ENCODE measurements at regions not wholly inside any gene's neighbourhood (a gene's known extent, or its start where the extent isn't known, plus 50 kb on each side); places are given as distances from the start of the nearest gene placed in this dataset.
"Not testable (repeated sequence)": the region's sequence is repeated elsewhere in the genome, so short reads cannot be mapped to it uniquely, and the experiment has no call there.

GRCh38 chr2:113386780-113387433 lies 50.6 kb upstream of the ZNG1B start:
- H3K27ac ChIP-seq (ENCODE audit: low read depth in 1 of 2, low read length in 2 of 2); H3K27ac Mint-ChIP-seq; H3K9me3 ChIP-seq (ENCODE audit: control insufficient read depth in 1 of 2, insufficient read depth in 1 of 2, low read length in 2 of 2); H3K36me3 Mint-ChIP-seq (ENCODE audit: low read depth); DNase-seq; H3K4me3 Mint-ChIP-seq; POLR2A ChIA-PET; H3K36me3 ChIP-seq (ENCODE audit: insufficient read depth, low read length); H3K4me1 ChIP-seq (ENCODE audit: insufficient read depth, low read length); ATAC-seq (ENCODE audit: poor library complexity); H3K9me3 Mint-ChIP-seq; CTCF ChIA-PET; H3K27me3 ChIP-seq (ENCODE audit: control insufficient read depth in 1 of 2, insufficient read depth in 2 of 2, low read length in 2 of 2); H3K4me3 ChIP-seq (ENCODE audit: low read length): not testable (repeated sequence)
- intact Hi-C loops (cut with DNase I, micrococcal nuclease): loop anchor here in 1 of 2 experiments (5.0 to 10.0 kb wide), 2 partner anchors 140 to 402 kb away; no protein-coding TSS in a partner anchor
- Mint-ChIP-seq H3K27me3 (peaks cover 10% of the 10 kb centered on the region), H3K4me1 (ENCODE audit: low read depth) (peaks cover 10% of the 10 kb centered on the region)

- POLR2A ChIA-PET; CTCF ChIA-PET; H3K9me3 ChIP-seq (ENCODE audit: control insufficient read depth in 1 of 2, insufficient read depth in 1 of 2, low read length in 2 of 2); H3K27me3 ChIP-seq (ENCODE audit: control insufficient read depth in 1 of 2, insufficient read depth in 2 of 2, low read length in 2 of 2); H3K27ac Mint-ChIP-seq; H3K4me3 Mint-ChIP-seq; H3K4me3 ChIP-seq (ENCODE audit: low read length); H3K36me3 Mint-ChIP-seq (ENCODE audit: low read depth); H3K4me1 Mint-ChIP-seq (ENCODE audit: low read depth); H3K9me3 Mint-ChIP-seq; ATAC-seq (ENCODE audit: poor library complexity); H3K4me1 ChIP-seq (ENCODE audit: insufficient read depth, low read length); H3K27ac ChIP-seq (ENCODE audit: low read depth in 1 of 2, low read length in 2 of 2); H3K36me3 ChIP-seq (ENCODE audit: insufficient read depth, low read length); DNase-seq: not testable (repeated sequence)
- intact Hi-C loops (cut with DNase I, micrococcal nuclease): loop anchor here in 1 of 2 experiments (10.0 kb wide), 1 partner anchor 395 kb away; no protein-coding TSS in a partner anchor
- H3K27me3 Mint-ChIP-seq: peaks cover 17% of the 10 kb centered on the region
Measured at GRCh38 chr2:113379621-113380020, 57.9 kb upstream of the ZNG1B start.

DNA sequence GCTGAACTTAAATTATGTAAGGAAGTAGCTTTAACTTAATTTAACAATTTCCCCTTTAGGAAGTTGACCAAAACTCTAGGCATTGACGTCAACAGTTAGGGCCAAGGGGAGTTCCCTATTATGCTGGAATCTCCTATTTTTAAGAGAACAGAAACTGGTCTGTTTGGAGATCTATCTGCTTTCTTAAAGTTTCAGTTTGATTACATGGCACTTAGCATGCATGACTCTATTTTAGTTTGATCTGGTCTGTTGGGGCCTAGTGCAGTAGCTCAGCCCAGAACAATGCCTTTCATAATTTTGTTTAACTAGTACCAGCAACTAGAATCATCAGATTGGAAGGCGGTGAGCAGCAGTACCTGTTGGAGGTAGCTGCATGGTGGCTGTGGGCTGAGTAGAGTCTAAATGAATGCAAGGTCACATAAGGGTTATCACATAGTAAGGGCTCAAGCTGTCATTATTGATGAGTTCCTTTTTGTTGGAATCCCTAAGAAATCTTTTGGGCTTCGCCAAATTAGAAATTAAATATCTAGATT lies 60.5 kb upstream of the ZNG1B start:
- Histone ChIP-seq H3K4me1 (ENCODE audit: insufficient read depth, low read length) (no peaks in the 10 kb centered on the region), H3K27ac (ENCODE audit: low read depth in 1 of 2, low read length in 2 of 2) (no peak overlapping the region), H3K4me3 (ENCODE audit: low read length) (no peak overlapping the region), H3K9me3 (ENCODE audit: control insufficient read depth in 1 of 2, insufficient read depth in 1 of 2, low read length in 2 of 2) (no peaks in the 10 kb centered on the region), H3K27me3 (ENCODE audit: control insufficient read depth in 1 of 2, insufficient read depth in 2 of 2, low read length in 2 of 2) (no peaks in the 10 kb centered on the region), H3K36me3 (ENCODE audit: insufficient read depth, low read length) (no peaks in the 10 kb centered on the region)
- Mint-ChIP-seq H3K36me3 (ENCODE audit: low read depth) (no peaks in the 10 kb centered on the region), H3K27ac (no peak overlapping the region), H3K9me3 (no peaks in the 10 kb centered on the region), H3K4me1 (ENCODE audit: low read depth) (no peaks in the 10 kb centered on the region), H3K27me3 (peaks cover 7% of the 10 kb centered on the region), H3K4me3 (no peak overlapping the region)
- intact Hi-C loops (cut with DNase I, micrococcal nuclease): no loop called here
- CTCF ChIA-PET: interaction anchor here (1.2 to 1.6 kb wide), 2 partner anchors 13 to 128 kb away, joined by 3 to 5 read pairs; no protein-coding TSS in a partner anchor
- POLR2A ChIA-PET: no interaction called here
- ATAC-seq (ENCODE audit: poor library complexity): no peak
- peak in 3 of 14 experiments; percentile 19 to 57 (median 46) for DNase-seq
- TF ChIP-seq, protein P1, sequence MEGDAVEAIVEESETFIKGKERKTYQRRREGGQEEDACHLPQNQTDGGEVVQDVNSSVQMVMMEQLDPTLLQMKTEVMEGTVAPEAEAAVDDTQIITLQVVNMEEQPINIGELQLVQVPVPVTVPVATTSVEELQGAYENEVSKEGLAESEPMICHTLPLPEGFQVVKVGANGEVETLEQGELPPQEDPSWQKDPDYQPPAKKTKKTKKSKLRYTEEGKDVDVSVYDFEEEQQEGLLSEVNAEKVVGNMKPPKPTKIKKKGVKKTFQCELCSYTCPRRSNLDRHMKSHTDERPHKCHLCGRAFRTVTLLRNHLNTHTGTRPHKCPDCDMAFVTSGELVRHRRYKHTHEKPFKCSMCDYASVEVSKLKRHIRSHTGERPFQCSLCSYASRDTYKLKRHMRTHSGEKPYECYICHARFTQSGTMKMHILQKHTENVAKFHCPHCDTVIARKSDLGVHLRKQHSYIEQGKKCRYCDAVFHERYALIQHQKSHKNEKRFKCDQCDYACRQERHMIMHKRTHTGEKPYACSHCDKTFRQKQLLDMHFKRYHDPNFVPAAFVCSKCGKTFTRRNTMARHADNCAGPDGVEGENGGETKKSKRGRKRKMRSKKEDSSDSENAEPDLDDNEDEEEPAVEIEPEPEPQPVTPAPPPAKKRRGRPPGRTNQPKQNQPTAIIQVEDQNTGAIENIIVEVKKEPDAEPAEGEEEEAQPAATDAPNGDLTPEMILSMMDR (IDR thresholded peaks at IDR 0.05): no peak

GRCh38 chr2:113376253-113376912 lies 61.1 kb upstream of the ZNG1B start:
- CTCF ChIA-PET: interaction anchor here (1.2 to 1.6 kb wide), 2 partner anchors 14 to 127 kb away, joined by 3 to 5 read pairs; no protein-coding TSS in a partner anchor
- no peaks in the 10 kb centered on the region for H3K36me3 ChIP-seq (ENCODE audit: insufficient read depth, low read length)
- Mint-ChIP-seq H3K36me3 (ENCODE audit: low read depth) (no peaks in the 10 kb centered on the region), H3K9me3 (no peaks in the 10 kb centered on the region), H3K27ac (no peak overlapping the region), H3K27me3 (peaks cover 7% of the 10 kb centered on the region), H3K4me3 (no peak overlapping the region), H3K4me1 (ENCODE audit: low read depth) (no peaks in the 10 kb centered on the region)
- TF ChIP-seq, protein P1 (IDR thresholded peaks at IDR 0.05): no peak
- no peaks in the 10 kb centered on the region for H3K27me3 ChIP-seq (ENCODE audit: control insufficient read depth in 1 of 2, insufficient read depth in 2 of 2, low read length in 2 of 2)
- ATAC-seq (ENCODE audit: poor library complexity) (no peak), DNase-seq (peak in 1 of 14 experiments; percentile 15)
- no peaks in the 10 kb centered on the region for H3K9me3 ChIP-seq (ENCODE audit: control insufficient read depth in 1 of 2, insufficient read depth in 1 of 2, low read length in 2 of 2)
- no peaks in the 10 kb centered on the region for H3K4me1 ChIP-seq (ENCODE audit: insufficient read depth, low read length)
- no peak overlapping the region for H3K4me3 ChIP-seq (ENCODE audit: low read length)
- H3K27ac ChIP-seq (ENCODE audit: low read depth in 1 of 2, low read length in 2 of 2): no peak overlapping the region
- intact Hi-C loops (cut with DNase I, micrococcal nuclease): no loop called here
- POLR2A ChIA-PET: no interaction called here

DNA sequence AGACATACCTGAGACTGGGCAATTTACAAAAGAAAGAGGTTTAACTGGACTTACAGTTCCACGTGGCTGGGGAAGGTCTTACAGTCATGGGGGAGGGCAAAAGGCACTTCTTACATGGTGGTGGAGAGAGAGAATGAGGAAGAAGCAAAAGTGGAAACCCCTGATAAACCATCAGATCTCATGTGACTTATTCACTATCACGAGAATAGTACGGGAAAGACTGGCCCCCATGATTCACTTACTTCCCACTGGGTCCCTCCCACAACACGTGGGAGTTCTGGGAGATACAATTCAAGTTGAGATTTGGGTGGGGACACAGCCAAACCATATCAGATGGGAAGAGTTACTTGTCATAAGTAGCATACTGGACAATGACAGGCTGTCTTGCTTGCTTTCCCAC lies 62.6 kb upstream of the ZNG1B start:
- peak in 2 of 14 experiments; percentile 45 to 58 for DNase-seq
- H3K36me3 Mint-ChIP-seq (ENCODE audit: low read depth); H3K4me3 ChIP-seq (ENCODE audit: low read length); H3K27ac ChIP-seq (ENCODE audit: low read depth in 1 of 2, low read length in 2 of 2); H3K9me3 Mint-ChIP-seq; H3K27me3 ChIP-seq (ENCODE audit: control insufficient read depth in 1 of 2, insufficient read depth in 2 of 2, low read length in 2 of 2); H3K36me3 ChIP-seq (ENCODE audit: insufficient read depth, low read length); H3K4me1 ChIP-seq (ENCODE audit: insufficient read depth, low read length); H3K27ac Mint-ChIP-seq; POLR2A ChIA-PET; H3K4me3 Mint-ChIP-seq; CTCF ChIA-PET; H3K4me1 Mint-ChIP-seq (ENCODE audit: low read depth); H3K9me3 ChIP-seq (ENCODE audit: control insufficient read depth in 1 of 2, insufficient read depth in 1 of 2, low read length in 2 of 2); intact Hi-C loops (cut with DNase I, micrococcal nuclease); ATAC-seq (ENCODE audit: poor library complexity); H3K27me3 Mint-ChIP-seq: not testable (repeated sequence)
